Activated CD8-positive, alpha-beta memory T cell treated with anti-CD3 and anti-CD28 coated beads, Interleukin-2, amount 50 U/mL, for 1 hour (primary cell): ENCODE measurements at regions not wholly inside any gene's neighbourhood (a gene's known extent, or its start where the extent isn't known, plus 50 kb on each side); places are given as distances from the start of the nearest gene placed in this dataset.
"Not testable (repeated sequence)": the region's sequence is repeated elsewhere in the genome, so short reads cannot be mapped to it uniquely, and the experiment has no call there.

ENCODE experiments used
- DNase-seq: peaks from one replicate; pipeline ENCODE4 v3.0.0-alpha.2; 2020; ENCODE audit errors: extremely low read depth

- not testable (repeated sequence) for DNase-seq
Observed at GRCh38 chr5:119299242-119299614, 56.6 kb upstream of the TNFAIP8 start.

GRCh38 chr5:119299615-119300310 lies 56.1 kb upstream of the TNFAIP8 start:
- DNase-seq: peak; percentile 64

GRCh38 chr5:119300311-119300670 lies 55.5 kb upstream of the TNFAIP8 start:
- no peak for DNase-seq

- no peak for DNase-seq
Observed at GRCh38 chr5:119301210-119301609, 54.6 kb upstream of the TNFAIP8 start.

- DNase-seq: no peak
Observed at GRCh38 chr5:119301906-119302305, 53.9 kb upstream of the TNFAIP8 start.

GRCh38 chr5:119302449-119302848 lies 53.4 kb upstream of the TNFAIP8 start:
- DNase-seq: no peak

- no peak for DNase-seq
Observed at GRCh38 chr5:119302916-119303897, 52.6 kb upstream of the TNFAIP8 start.

GRCh38 chr5:119304439-119305211 lies 51.2 kb upstream of the TNFAIP8 start:
- DNase-seq: no peak
